ENCODE measurements at regions not wholly inside any gene's neighbourhood (a gene's known extent, or its start where the extent isn't known, plus 50 kb on each side); places are given as distances from the start of the nearest gene placed in this dataset.

GRCh38 chr3:194952841-194953241 is 267.2 kb downstream of the FAM43A start:
- H3K9me3 Mint-ChIP-seq: no peaks in the 10 kb centered on the region
- H3K27ac Mint-ChIP-seq: peak overlapping the region; percentile 62
- no peaks in the 10 kb centered on the region for H3K36me3 Mint-ChIP-seq
- H3K27me3 Mint-ChIP-seq: no peaks in the 10 kb centered on the region
- no peak overlapping the region for H3K4me3 Mint-ChIP-seq
- H3K4me1 Mint-ChIP-seq (ENCODE audit: unreplicated experiment): peaks cover 8% of the 10 kb centered on the region
- DNase-seq (ENCODE audit: extremely low spot score, unreplicated experiment): no peak
- no peak for TF ChIP-seq CTCF (conservative IDR thresholded peaks at IDR 0.05)

DNA sequence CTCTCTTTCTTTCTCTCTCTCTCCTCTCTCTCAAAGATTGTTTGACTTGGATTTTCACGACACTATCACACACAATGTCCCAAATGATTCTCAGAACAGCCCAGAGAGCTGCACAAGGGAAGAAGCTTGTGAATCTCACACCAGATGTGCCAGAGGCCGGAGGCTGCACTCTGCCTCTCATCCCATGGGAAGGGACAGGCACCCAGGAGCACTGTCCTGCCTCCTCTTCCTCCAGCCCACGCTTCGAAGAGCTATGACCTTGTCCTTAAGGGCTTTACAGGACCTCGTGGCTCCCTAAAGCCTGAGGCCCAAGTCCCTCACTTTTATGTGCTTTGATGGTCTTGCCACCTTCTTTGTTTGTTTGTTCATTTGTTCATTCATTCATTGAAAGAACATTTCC is 267.6 kb downstream of the FAM43A start:
- H3K36me3 Mint-ChIP-seq: no peaks in the 10 kb centered on the region
- DNase-seq (ENCODE audit: extremely low spot score, unreplicated experiment): no peak
- TF ChIP-seq CTCF (conservative IDR thresholded peaks at IDR 0.05): no peak

DNA sequence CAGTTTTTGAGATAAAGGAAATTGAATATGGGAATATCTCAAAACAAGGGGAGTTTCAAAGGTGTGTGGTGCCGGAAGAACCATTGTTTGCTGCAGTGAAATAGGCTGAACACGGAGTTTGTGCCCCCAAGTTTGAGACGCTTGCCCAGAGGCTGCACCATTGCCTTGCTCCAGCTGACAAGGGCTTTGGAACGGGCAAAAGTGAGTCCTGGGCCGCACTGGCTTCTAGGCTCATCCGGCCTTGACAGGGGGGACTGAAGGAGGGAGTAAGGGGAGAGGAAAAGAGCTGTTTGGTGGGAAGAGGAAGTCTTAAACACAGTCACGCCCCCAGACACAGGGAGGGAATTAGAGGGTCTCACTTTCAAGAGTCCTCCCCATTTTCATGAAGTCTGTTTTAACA is 269.9 kb downstream of the FAM43A start:
- Mint-ChIP-seq H3K27me3 (peaks cover 3% of the 10 kb centered on the region), H3K9me3 (no peaks in the 10 kb centered on the region), H3K4me3 (no peak overlapping the region), H3K36me3 (no peaks in the 10 kb centered on the region), H3K4me1 (ENCODE audit: unreplicated experiment) (peaks cover 8% of the 10 kb centered on the region), H3K27ac (no peak overlapping the region)
- TF ChIP-seq CTCF (conservative IDR thresholded peaks at IDR 0.05): no peak
- DNase-seq (ENCODE audit: extremely low spot score, unreplicated experiment): no peak

More for the DNA sequence above, 267.6 kb downstream of the FAM43A start:
- H3K9me3 Mint-ChIP-seq: no peaks in the 10 kb centered on the region
- H3K4me1 Mint-ChIP-seq (ENCODE audit: unreplicated experiment): peaks cover 8% of the 10 kb centered on the region
- no peak overlapping the region for H3K4me3 Mint-ChIP-seq
- no peaks in the 10 kb centered on the region for H3K27me3 Mint-ChIP-seq
- peak overlapping the region; percentile 62 for H3K27ac Mint-ChIP-seq

- Mint-ChIP-seq H3K9me3 (no peaks in the 10 kb centered on the region), H3K27ac (no peak overlapping the region), H3K4me3 (no peak overlapping the region), H3K4me1 (ENCODE audit: unreplicated experiment) (peaks cover 8% of the 10 kb centered on the region), H3K27me3 (peaks cover 3% of the 10 kb centered on the region), H3K36me3 (no peaks in the 10 kb centered on the region)
- no peak for TF ChIP-seq CTCF (conservative IDR thresholded peaks at IDR 0.05)
- no peak for DNase-seq (ENCODE audit: extremely low spot score, unreplicated experiment)
Observed at GRCh38 chr3:194955979-194956696, 270.5 kb downstream of the FAM43A start.

GRCh38 chr3:194956697-194957396 is 271.2 kb downstream of the FAM43A start:
- no peaks in the 10 kb centered on the region for H3K9me3 Mint-ChIP-seq
- no peaks in the 10 kb centered on the region for H3K36me3 Mint-ChIP-seq
- no peak for TF ChIP-seq CTCF (conservative IDR thresholded peaks at IDR 0.05)
- H3K4me3 Mint-ChIP-seq: no peak overlapping the region
- no peak overlapping the region for H3K27ac Mint-ChIP-seq
- peaks cover 5% of the 10 kb centered on the region for H3K27me3 Mint-ChIP-seq
- no peak for DNase-seq (ENCODE audit: extremely low spot score, unreplicated experiment)
- H3K4me1 Mint-ChIP-seq (ENCODE audit: unreplicated experiment): peaks cover 8% of the 10 kb centered on the region
